H9 (cell line): ENCODE measurements at regions not wholly inside any gene's neighbourhood (a gene's known extent, or its start where the extent isn't known, plus 50 kb on each side); places are given as distances from the start of the nearest gene placed in this dataset.

Experiments
- DNase-seq: peaks from one replicate; pipeline ENCODE4 v3.0.0-alpha.2; 2017
- H2AFZ ChIP-seq: one replicate; pipeline ENCODE4 v1.6.1; 2013; ENCODE audit warnings: mild to moderate bottlenecking, low read length, control low read depth, moderate library complexity
- H2AK5ac ChIP-seq: 2 replicates; pipeline ENCODE4 v1.6.1; 2013; ENCODE audit warnings: low read length, control low read depth, mixed read lengths; ENCODE audit not compliant: insufficient read length
- H2BK120ac ChIP-seq: one replicate; pipeline ENCODE4 v1.6.1; 2013; ENCODE audit warnings: low read depth, mild to moderate bottlenecking, low read length, control low read depth, inconsistent platforms; ENCODE audit not compliant: poor library complexity, severe bottlenecking
- H2BK12ac ChIP-seq: 2 replicates; pipeline ENCODE4 v1.6.1; 2013; ENCODE audit warnings: low read length, control low read depth, mixed read lengths, low read depth; ENCODE audit not compliant: insufficient read length
- H2BK15ac ChIP-seq: 2 replicates; pipeline ENCODE4 v1.6.1; 2013; ENCODE audit warnings: low read depth, low read length, control low read depth
- H2BK20ac ChIP-seq: one replicate; pipeline ENCODE4 v1.6.1; 2013; ENCODE audit warnings: low read depth, mild to moderate bottlenecking, low read length, control low read depth, inconsistent platforms; ENCODE audit not compliant: poor library complexity, severe bottlenecking
- H2BK5ac ChIP-seq: 2 replicates; pipeline ENCODE4 v1.6.1; 2013; ENCODE audit warnings: low read length, control low read depth, mixed read lengths; ENCODE audit not compliant: insufficient read length
- H3K14ac ChIP-seq: 2 replicates; pipeline ENCODE4 v1.6.1; 2013; ENCODE audit warnings: low read length, control low read depth; ENCODE audit not compliant: insufficient read depth
- H3K18ac ChIP-seq: 2 replicates; pipeline ENCODE4 v1.6.1; 2013; ENCODE audit warnings: low read depth, mild to moderate bottlenecking, mixed read lengths, low read length, control low read depth; ENCODE audit not compliant: insufficient read length
- H3K23ac ChIP-seq: 2 replicates; pipeline ENCODE4 v1.6.1; 2013; ENCODE audit warnings: low read length, control low read depth, mixed read lengths, low read depth; ENCODE audit not compliant: insufficient read length
- H3K23me2 ChIP-seq: 2 replicates; pipeline ENCODE4 v1.6.1; 2013; ENCODE audit warnings: low read depth, mild to moderate bottlenecking, mixed read lengths, low read length, control low read depth; ENCODE audit not compliant: insufficient read length, poor library complexity, severe bottlenecking
- H3K27ac ChIP-seq: 2 replicates; pipeline ENCODE4 v1.5.1; 2013; ENCODE audit warnings: low read length, control low read depth, mixed read lengths, low read depth; ENCODE audit not compliant: insufficient read length
- H3K27me3 ChIP-seq: 2 replicates; pipeline ENCODE4 v1.6.1; 2013; ENCODE audit warnings: low read length, control low read depth, inconsistent platforms; ENCODE audit not compliant: insufficient read depth
- H3K4ac ChIP-seq: 2 replicates; pipeline ENCODE4 v1.6.1; 2013; ENCODE audit warnings: low read depth, mild to moderate bottlenecking, control low read depth, inconsistent platforms, low read length, moderate library complexity
- H3K4me1 ChIP-seq: 2 replicates; pipeline ENCODE4 v1.6.1; 2013; ENCODE audit warnings: low read length, control low read depth, inconsistent platforms; ENCODE audit not compliant: insufficient read depth
- H3K4me2 ChIP-seq: 2 replicates; pipeline ENCODE4 v1.6.1; 2013; ENCODE audit warnings: low read length, control low read depth, mixed read lengths; ENCODE audit not compliant: insufficient read length, insufficient read depth
- H3K56ac ChIP-seq: 2 replicates; pipeline ENCODE4 v1.6.1; 2013; ENCODE audit warnings: low read depth, mild to moderate bottlenecking, mixed read lengths, low read length, control low read depth; ENCODE audit not compliant: insufficient read length
- H3K79me1 ChIP-seq: 2 replicates; pipeline ENCODE4 v1.6.1; 2013; ENCODE audit warnings: low read depth, mild to moderate bottlenecking, moderate library complexity, low read length, control low read depth, inconsistent platforms; ENCODE audit not compliant: insufficient read depth, poor library complexity, severe bottlenecking
- H3K79me2 ChIP-seq: 2 replicates; pipeline ENCODE4 v1.6.1; 2013; ENCODE audit warnings: low read length, control low read depth, inconsistent platforms; ENCODE audit not compliant: insufficient read depth
- H3K9ac ChIP-seq: 2 replicates; pipeline ENCODE4 v1.6.1; 2013; ENCODE audit warnings: low read length, control low read depth, mixed read lengths; ENCODE audit not compliant: insufficient read length; ENCODE audit errors: extremely low read depth
- H3K9me3 ChIP-seq: one replicate; pipeline ENCODE4 v1.6.1; 2013; ENCODE audit warnings: low read depth, low read length, inconsistent platforms; ENCODE audit not compliant: control insufficient read depth
- H3T11ph ChIP-seq: one replicate; pipeline ENCODE4 v1.6.1; 2013; ENCODE audit warnings: mild to moderate bottlenecking, low read length, control low read depth, inconsistent platforms
- H4K20me1 ChIP-seq: one replicate; pipeline ENCODE4 v1.6.1; 2013; ENCODE audit not compliant: control insufficient read depth, insufficient read length, insufficient read depth
- H4K5ac ChIP-seq: 2 replicates; pipeline ENCODE4 v1.6.1; 2013; ENCODE audit warnings: low read depth, mild to moderate bottlenecking, mixed read lengths, low read length, control low read depth; ENCODE audit not compliant: insufficient read length
- H4K8ac ChIP-seq: replicated peaks from 2 replicates; pipeline ENCODE4 v1.6.1; 2013; ENCODE audit warnings: low read length, control low read depth, mixed read lengths, low read depth; ENCODE audit not compliant: insufficient read length
- H4K91ac ChIP-seq: 2 replicates; pipeline ENCODE4 v1.6.1; 2013; ENCODE audit warnings: low read depth, mild to moderate bottlenecking, moderate library complexity, mixed read lengths, low read length, control low read depth; ENCODE audit not compliant: insufficient read length
- H3K27ac Mint-ChIP-seq, 3 experiments: 2 replicates in 2 of 3; 3 replicates in 1 of 3; pipeline ENCODE4 v1.8.0; 2020 to 2021; ENCODE audit warnings: mixed read lengths in 3 of 3, mild to moderate bottlenecking in 1 of 3, moderate library complexity in 1 of 3
- H3K27me3 Mint-ChIP-seq: 2 replicates; pipeline ENCODE4 v1.8.0; 2021; ENCODE audit warnings: low read depth, mild to moderate bottlenecking, moderate library complexity, mixed read lengths
- H3K36me3 Mint-ChIP-seq, 3 experiments: 2 replicates in 2 of 3; 3 replicates in 1 of 3; pipeline ENCODE4 v1.8.0; 2020 to 2021; ENCODE audit warnings: low read depth in 3 of 3, mixed read lengths in 3 of 3; ENCODE audit not compliant: insufficient read depth in 1 of 3
- H3K4me1 Mint-ChIP-seq, 2 experiments: 2 replicates each; pipeline ENCODE4 v1.8.0; 2020; ENCODE audit warnings: mixed read lengths in 2 of 2
- H3K4me3 Mint-ChIP-seq, 2 experiments: 2 replicates in 1 of 2; 3 replicates in 1 of 2; pipeline ENCODE4 v1.8.0; 2020 to 2021; ENCODE audit warnings: mild to moderate bottlenecking in 2 of 2, mixed read lengths in 2 of 2, moderate library complexity in 1 of 2
- H3K9me3 Mint-ChIP-seq, 2 experiments: 2 replicates in 1 of 2; 3 replicates in 1 of 2; pipeline ENCODE4 v1.8.0; 2020; ENCODE audit warnings: mild to moderate bottlenecking in 2 of 2, mixed read lengths in 2 of 2, moderate library complexity in 1 of 2
- WGBS: extraction: QIAGEN DNeasy Blood & Tissue Kit; methylation state at CpG from one replicate; pipeline ENCODE4 v1.1.7; 2013; ENCODE audit warnings: missing lambda C conversion rate, low lambda C conversion rate, mixed read lengths; ENCODE audit not compliant: insufficient read length; ENCODE audit errors: extremely low coverage; 5-methylcytosine and 5-hydroxymethylcytosine counted together
- TF ChIP-seq, protein P1 (sequence below): fragments of 200-600 bp; sonication (generic); conservative IDR thresholded peaks from 3 replicates; pipeline ENCODE4 v1.8.0; 2021; ENCODE audit warnings: antibody characterized with exemption, mild to moderate bottlenecking

DNA sequence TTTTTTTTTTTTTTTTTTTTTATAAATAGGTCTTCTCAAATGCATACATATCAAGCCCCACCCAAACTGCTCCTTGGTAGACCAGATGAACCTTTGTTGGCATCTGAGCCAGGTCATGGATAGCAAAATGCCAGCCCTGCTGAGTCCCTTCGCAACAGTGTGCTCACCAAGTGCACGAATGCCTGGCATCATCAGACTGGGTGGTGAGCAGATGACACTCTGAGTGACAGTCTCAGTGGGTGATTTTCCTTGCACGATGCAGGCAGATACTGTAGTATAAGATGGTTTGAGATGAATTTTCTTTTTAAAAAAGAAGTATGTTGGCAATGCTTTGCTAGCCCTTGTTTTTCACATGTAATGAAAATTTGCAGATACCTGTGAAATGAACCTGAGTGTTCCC lies 74.0 kb downstream of the RCN1 start:
- Histone ChIP-seq H4K8ac (no peak overlapping the region), H2BK120ac (no peak overlapping the region), H3K18ac (no peak overlapping the region), H4K20me1 (no peaks in the 10 kb centered on the region), H2BK15ac (no peak overlapping the region), H2AFZ (no peak overlapping the region), H3K79me1 (no peaks in the 10 kb centered on the region), H3K14ac (no peak overlapping the region), H3K56ac (no peak overlapping the region), H3K23ac (no peak overlapping the region), H2AK5ac (no peak overlapping the region), H3K79me2 (no peaks in the 10 kb centered on the region), H4K5ac (no peak overlapping the region), H3K27me3 (no peaks in the 10 kb centered on the region), H3T11ph (no peak overlapping the region), H4K91ac (no peak overlapping the region), H2BK20ac (no peak overlapping the region), H2BK5ac (no peak overlapping the region), H3K23me2 (no peaks in the 10 kb centered on the region), H3K9ac (no peak overlapping the region), H3K27ac (no peak overlapping the region), H3K4me2 (no peak overlapping the region), H3K4ac (no peak overlapping the region), H2BK12ac (no peak overlapping the region), H3K4me1 (no peaks in the 10 kb centered on the region), H3K9me3 (no peaks in the 10 kb centered on the region)
- TF ChIP-seq, protein P1, sequence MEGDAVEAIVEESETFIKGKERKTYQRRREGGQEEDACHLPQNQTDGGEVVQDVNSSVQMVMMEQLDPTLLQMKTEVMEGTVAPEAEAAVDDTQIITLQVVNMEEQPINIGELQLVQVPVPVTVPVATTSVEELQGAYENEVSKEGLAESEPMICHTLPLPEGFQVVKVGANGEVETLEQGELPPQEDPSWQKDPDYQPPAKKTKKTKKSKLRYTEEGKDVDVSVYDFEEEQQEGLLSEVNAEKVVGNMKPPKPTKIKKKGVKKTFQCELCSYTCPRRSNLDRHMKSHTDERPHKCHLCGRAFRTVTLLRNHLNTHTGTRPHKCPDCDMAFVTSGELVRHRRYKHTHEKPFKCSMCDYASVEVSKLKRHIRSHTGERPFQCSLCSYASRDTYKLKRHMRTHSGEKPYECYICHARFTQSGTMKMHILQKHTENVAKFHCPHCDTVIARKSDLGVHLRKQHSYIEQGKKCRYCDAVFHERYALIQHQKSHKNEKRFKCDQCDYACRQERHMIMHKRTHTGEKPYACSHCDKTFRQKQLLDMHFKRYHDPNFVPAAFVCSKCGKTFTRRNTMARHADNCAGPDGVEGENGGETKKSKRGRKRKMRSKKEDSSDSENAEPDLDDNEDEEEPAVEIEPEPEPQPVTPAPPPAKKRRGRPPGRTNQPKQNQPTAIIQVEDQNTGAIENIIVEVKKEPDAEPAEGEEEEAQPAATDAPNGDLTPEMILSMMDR = no peak
- peaks cover 4 to 5% of the 10 kb centered on the region in 2 experiments; a peak in 1 of 4 replicates for H3K4me1 Mint-ChIP-seq
- no CpG with 5 or more reads among the region's 3 CpGs for WGBS
- no peak overlapping the region for H3K27ac Mint-ChIP-seq
- no peak for DNase-seq
- no peak overlapping the region for H3K4me3 Mint-ChIP-seq
- H3K36me3 Mint-ChIP-seq = no peaks in the 10 kb centered on the region
- no peaks in the 10 kb centered on the region; the same call in 1 of the 2 replicates for H3K27me3 Mint-ChIP-seq
- no peaks in the 10 kb centered on the region for H3K9me3 Mint-ChIP-seq
